ENCODE measurements at regions not wholly inside any gene's neighbourhood (a gene's known extent, or its start where the extent isn't known, plus 50 kb on each side); places are given as distances from the start of the nearest gene placed in this dataset.

- Histone ChIP-seq H3K4me1 (no peaks in the 10 kb centered on the region), H3K9me3 (no peaks in the 10 kb centered on the region), H3K4me3 (no peak overlapping the region), H3K27ac (no peak overlapping the region), H3K36me3 (no peaks in the 10 kb centered on the region), H3K27me3 (no peaks in the 10 kb centered on the region)
- TF ChIP-seq POLR2A (IDR thresholded peaks at IDR 0.05) (no peak), CTCF (IDR thresholded peaks at IDR 0.05) (no peak)
- DNase-seq: no peak
- intact Hi-C loops (cut with DNase I; ENCODE audit: low total_unique reads): no loop called here
Observed at GRCh38 chr5:96588539-96588938, 73.6 kb upstream of the CAST start.

- no peak for DNase-seq
- intact Hi-C loops (cut with DNase I; ENCODE audit: low total_unique reads): no loop called here
- H3K9me3 ChIP-seq: no peaks in the 10 kb centered on the region
- TF ChIP-seq POLR2A (IDR thresholded peaks at IDR 0.05): no peak
- no peak for TF ChIP-seq CTCF (IDR thresholded peaks at IDR 0.05)
- H3K4me1 ChIP-seq: no peaks in the 10 kb centered on the region
- H3K36me3 ChIP-seq: no peaks in the 10 kb centered on the region
- H3K27ac ChIP-seq: no peak overlapping the region
- H3K4me3 ChIP-seq: no peak overlapping the region
- H3K27me3 ChIP-seq: no peaks in the 10 kb centered on the region
Observed at GRCh38 chr5:96590796-96591195, 71.4 kb upstream of the CAST start.

GRCh38 chr5:96595300-96596090 lies 66.7 kb upstream of the CAST start:
- Histone ChIP-seq H3K4me3 (no peak overlapping the region), H3K27ac (no peak overlapping the region), H3K27me3 (no peaks in the 10 kb centered on the region), H3K9me3 (no peaks in the 10 kb centered on the region), H3K36me3 (no peaks in the 10 kb centered on the region), H3K4me1 (no peaks in the 10 kb centered on the region)
- intact Hi-C loops (cut with DNase I; ENCODE audit: low total_unique reads): no loop called here
- DNase-seq: no peak
- TF ChIP-seq POLR2A (IDR thresholded peaks at IDR 0.05): no peak
- no peak for TF ChIP-seq CTCF (IDR thresholded peaks at IDR 0.05)

GRCh38 chr5:96597438-96598020 lies 64.6 kb upstream of the CAST start:
- intact Hi-C loops (cut with DNase I; ENCODE audit: low total_unique reads): no loop called here
- Histone ChIP-seq H3K36me3 (no peaks in the 10 kb centered on the region), H3K4me1 (no peaks in the 10 kb centered on the region), H3K27ac (no peak overlapping the region), H3K4me3 (no peak overlapping the region), H3K9me3 (no peaks in the 10 kb centered on the region), H3K27me3 (no peaks in the 10 kb centered on the region)
- DNase-seq: no peak
- TF ChIP-seq CTCF (IDR thresholded peaks at IDR 0.05) (no peak), POLR2A (IDR thresholded peaks at IDR 0.05) (no peak)

GRCh38 chr5:96601200-96601599 lies 61.0 kb upstream of the CAST start:
- no peaks in the 10 kb centered on the region for H3K27me3 ChIP-seq
- H3K36me3 ChIP-seq: no peaks in the 10 kb centered on the region
- no peaks in the 10 kb centered on the region for H3K4me1 ChIP-seq
- no peak overlapping the region for H3K4me3 ChIP-seq
- intact Hi-C loops (cut with DNase I; ENCODE audit: low total_unique reads): no loop called here
- no peak for TF ChIP-seq CTCF (IDR thresholded peaks at IDR 0.05)
- no peak for TF ChIP-seq POLR2A (IDR thresholded peaks at IDR 0.05)
- no peak overlapping the region for H3K27ac ChIP-seq
- no peaks in the 10 kb centered on the region for H3K9me3 ChIP-seq
- DNase-seq: no peak

All from uterus (tissue), 3 donors.